HCT116 (cell line): ENCODE measurements at regions not wholly inside any gene's neighbourhood (a gene's known extent, or its start where the extent isn't known, plus 50 kb on each side); places are given as distances from the start of the nearest gene placed in this dataset.

Experiments used
- ATAC-seq: fragments of 200-7000 bp; cut with Tn5 transposase; 2 replicates; pipeline ENCODE4 v1.9.1; 2020; ENCODE audit warnings: mild to moderate bottlenecking, moderate library complexity
- BruUV-seq: library from RNA; stranded (reverse); fragments of 400-500 nt; replicated peaks from 2 replicates; lab custom pipeline; 2021; lab: Mats Ljungman, UMichigan
- CTCF ChIA-PET: fragments of 300-600 bp; sonication (Branson Sonifier 250); formaldehyde crosslinking; loops from one replicate; lab custom pipeline; 2021; ENCODE audit warnings: antibody characterized with exemption; lab: Charles Lee
- POLR2A ChIA-PET: fragments of 300-600, 350-600 bp; sonication (Branson Sonifier 250); formaldehyde crosslinking; loops from one replicate; lab custom pipeline; 2021; ENCODE audit warnings: antibody characterized with exemption; lab: Charles Lee
- RAD21 ChIA-PET, 2 experiments: fragments of 300-600 bp; sonication (Branson Sonifier 250); formaldehyde crosslinking; loops; one replicate each; lab custom pipeline; 2023; ENCODE audit warnings: low total read pairs in 2 of 2; ENCODE audit not compliant: uncharacterized antibody in 2 of 2, unreplicated experiment in 2 of 2, low non-redundant PET in 1 of 2; lab: Charles Lee
- DNase-seq: peaks from one replicate; pipeline ENCODE4 v3.0.0-alpha.2; 2010; ENCODE audit warnings: low read depth, low spot score
- H2AFZ ChIP-seq: fragments of 200-600 bp; shearing (Covaris generic), sonication (generic); 2 replicates; pipeline ENCODE4 v1.6.1; 2017; ENCODE audit warnings: low read depth, mixed run types, mixed read lengths, antibody characterized with exemption, low read length; ENCODE audit not compliant: poor library complexity, severe bottlenecking
- H3K27ac ChIP-seq: 2 replicates; pipeline ENCODE4 v1.5.1; 2012; ENCODE audit warnings: low read depth, low read length
- H3K27me3 ChIP-seq: fragments of 200-600 bp; sonication (generic); 2 replicates; pipeline ENCODE4 v1.6.1; 2016; ENCODE audit warnings: mixed run types, low read length, mixed read lengths; ENCODE audit not compliant: insufficient read depth
- H3K36me3 ChIP-seq, 2 experiments: fragments of 200-500 bp in 1 of 2; fragments of 200-600 bp in 1 of 2; sonication (Bioruptor generic) in 1 of 2; sonication (generic) in 1 of 2; 2 replicates each; pipeline versions ENCODE4 v1.5.1 to v1.6.1; 2014 to 2016; ENCODE audit warnings: low read length in 2 of 2, inconsistent platforms in 1 of 2, mixed read lengths in 1 of 2, mixed run types in 1 of 2; ENCODE audit not compliant: insufficient read depth in 2 of 2, control insufficient read depth in 1 of 2
- H3K4me1 ChIP-seq, 2 experiments: fragments of 200-600 bp in 1 of 2; sonication (generic) in 1 of 2; 2 replicates each; pipeline versions ENCODE4 v1.5.1 to v1.6.1; 2012 to 2017; ENCODE audit warnings: low read length in 2 of 2, inconsistent platforms in 1 of 2, mild to moderate bottlenecking in 1 of 2, mixed read lengths in 1 of 2, mixed run types in 1 of 2, moderate library complexity in 1 of 2; ENCODE audit not compliant: insufficient read depth in 2 of 2, control insufficient read depth in 1 of 2
- H3K4me2 ChIP-seq: fragments of 200-600 bp; sonication (generic); 2 replicates; pipeline ENCODE4 v1.6.1; 2017; ENCODE audit warnings: mixed run types, low read length, mixed read lengths
- H3K4me3 ChIP-seq, 2 experiments: fragments of 200-600 bp in 1 of 2; sonication (generic) in 1 of 2; replicated peaks in 1 of 2; 2 replicates each; pipeline ENCODE4 v1.5.1; 2011 to 2016; ENCODE audit warnings: low read length in 2 of 2, control low read depth in 1 of 2, low read depth in 1 of 2, mild to moderate bottlenecking in 1 of 2, mixed read lengths in 1 of 2, mixed run types in 1 of 2
- H3K79me2 ChIP-seq: fragments of 200-600 bp; sonication (generic); 2 replicates; pipeline ENCODE4 v1.6.1; 2017; ENCODE audit warnings: mild to moderate bottlenecking, mixed run types, low read length, moderate library complexity, mixed read lengths; ENCODE audit not compliant: insufficient read depth
- H3K9ac ChIP-seq: fragments of 200-600 bp; sonication (generic); 2 replicates; pipeline ENCODE4 v1.6.1; 2016; ENCODE audit warnings: low read length, mixed read lengths
- H3K9me2 ChIP-seq: fragments of 200-600 bp; sonication (generic), shearing (Covaris generic); 2 replicates; pipeline ENCODE4 v1.6.1; 2017; ENCODE audit warnings: mixed run types, mild to moderate bottlenecking, moderate library complexity; ENCODE audit not compliant: insufficient read depth
- H3K9me3 ChIP-seq, 2 experiments: fragments of 200-500 bp in 1 of 2; fragments of 200-600 bp in 1 of 2; sonication (Bioruptor generic) in 1 of 2; sonication (generic) in 1 of 2; 2 replicates each; pipeline ENCODE4 v1.6.1; 2014 to 2017; ENCODE audit warnings: low read length in 2 of 2, mixed read lengths in 2 of 2, inconsistent platforms in 1 of 2, low read depth in 1 of 2, mild to moderate bottlenecking in 1 of 2, mixed run types in 1 of 2, moderate library complexity in 1 of 2; ENCODE audit not compliant: control insufficient read depth in 1 of 2, insufficient read depth in 1 of 2
- H4K20me1 ChIP-seq: fragments of 200-600 bp; sonication (generic), shearing (Covaris generic); 2 replicates; pipeline ENCODE4 v1.6.1; 2017; ENCODE audit warnings: mixed run types, mild to moderate bottlenecking, moderate library complexity; ENCODE audit not compliant: insufficient read depth
- CEBPB ChIP-seq: IDR thresholded peaks from 2 replicates; pipeline ENCODE4 v1.6.1; 2012; ENCODE audit warnings: low read depth
- CTCF ChIP-seq, 3 experiments: fragments of 200-600 bp in 1 of 3; sonication (generic) in 1 of 3; IDR thresholded peaks in 2 of 3; conservative IDR thresholded peaks in 1 of 3; 2 replicates each; pipeline ENCODE4 v1.5.1; 2012 to 2017; ENCODE audit warnings: low read depth in 2 of 3, low read length in 2 of 3, antibody characterized with exemption in 1 of 3, borderline replicate concordance in 1 of 3, control low read depth in 1 of 3, mild to moderate bottlenecking in 1 of 3, mixed read lengths in 1 of 3, mixed run types in 1 of 3, moderate library complexity in 1 of 3; ENCODE audit not compliant: insufficient read depth in 1 of 3
- EGR1 ChIP-seq: IDR thresholded peaks from 2 replicates; pipeline ENCODE4 v1.6.1; 2012; ENCODE audit warnings: low read depth
- EZH2 ChIP-seq: fragments of 200-600 bp; sonication (generic); IDR thresholded peaks from 2 replicates; pipeline ENCODE4 v1.6.1; 2017; ENCODE audit warnings: antibody characterized with exemption, mixed run types
- FOSL1 ChIP-seq: IDR thresholded peaks from 2 replicates; pipeline ENCODE4 v1.6.1; 2012; ENCODE audit warnings: low read depth
- MAX ChIP-seq: IDR thresholded peaks from 2 replicates; pipeline ENCODE4 v1.6.1; 2012
- POLR2A ChIP-seq: IDR thresholded peaks from 2 replicates; pipeline ENCODE4 v1.7.0; 2011; ENCODE audit warnings: borderline replicate concordance; ENCODE audit not compliant: insufficient read depth, insufficient read length; ENCODE audit errors: extremely low read depth
- POLR2AphosphoS5 ChIP-seq: IDR thresholded peaks from 2 replicates; pipeline ENCODE4 v1.6.1; 2011; ENCODE audit warnings: mild to moderate bottlenecking, low read depth, low read length, moderate library complexity
- SP1 ChIP-seq: IDR thresholded peaks from 2 replicates; pipeline ENCODE4 v1.6.1; 2012; ENCODE audit warnings: low read depth
- SRF ChIP-seq: IDR thresholded peaks from 2 replicates; pipeline ENCODE4 v1.6.1; 2012; ENCODE audit warnings: low read depth
- TCF7L2 ChIP-seq: IDR thresholded peaks from 2 replicates; pipeline ENCODE4 v1.7.0; 2011; ENCODE audit warnings: borderline replicate concordance, inconsistent platforms; ENCODE audit not compliant: insufficient read depth, insufficient read length; ENCODE audit errors: extremely low read depth
- ZBTB33 ChIP-seq: IDR thresholded peaks from 2 replicates; pipeline ENCODE4 v1.6.1; 2011; ENCODE audit warnings: mild to moderate bottlenecking, low read length, moderate library complexity; ENCODE audit not compliant: insufficient replicate concordance; ENCODE audit errors: extremely low read depth
- ZFX ChIP-seq: fragments of 450-650 bp; IDR thresholded peaks from 2 replicates; pipeline ENCODE4 v1.6.1; 2017
- ZNF274 ChIP-seq: fragments of 200-500 bp; sonication (Bioruptor generic); IDR thresholded peaks from 2 replicates; pipeline ENCODE4 v1.6.1; 2014; ENCODE audit warnings: mild to moderate bottlenecking, low read depth, low read length, inconsistent platforms
- intact Hi-C: fragments of 100-400 bp; cut with micrococcal nuclease; formaldehyde crosslinking; loops from 2 replicates; pipeline ENCODE4 v1.10.0; 2022

GRCh38 chr5:14082973-14083372 lies 60.2 kb upstream of the TRIO start:
- H3K36me3 ChIP-seq: no peaks in the 10 kb centered on the region
- no peaks in the 10 kb centered on the region for H3K9me2 ChIP-seq
- DNase-seq (no peak), ATAC-seq (no peak)
- TF ChIP-seq EZH2 (no peak), EGR1 (no peak)
- no peak overlapping the region for H3K4me3 ChIP-seq
- POLR2A ChIA-PET: no interaction called here
- no peaks in the 10 kb centered on the region for H3K27me3 ChIP-seq
- intact Hi-C loops: no loop called here
- BruUV-seq: no TSS peak
- RAD21 ChIA-PET: no interaction called here
- no peaks in the 10 kb centered on the region for H3K4me1 ChIP-seq
- H3K9ac ChIP-seq: no peak overlapping the region
- no peak overlapping the region for H2AFZ ChIP-seq
- CTCF ChIA-PET: no interaction called here
- no peaks in the 10 kb centered on the region for H3K79me2 ChIP-seq
- H3K27ac ChIP-seq: no peak overlapping the region
- H4K20me1 ChIP-seq: no peaks in the 10 kb centered on the region
- no peaks in the 10 kb centered on the region; a peak in 1 of 4 replicates for H3K9me3 ChIP-seq
- H3K4me2 ChIP-seq: no peak overlapping the region

GRCh38 chr5:14082523-14082922 lies 60.6 kb upstream of the TRIO start:
- POLR2A ChIA-PET: no interaction called here
- ATAC-seq: no peak
- BruUV-seq: no TSS peak

More at GRCh38 chr5:14082523-14082922, 60.6 kb upstream of the TRIO start:
- Histone ChIP-seq H4K20me1 (no peaks in the 10 kb centered on the region), H3K36me3 (no peaks in the 10 kb centered on the region), H3K4me1 (no peaks in the 10 kb centered on the region), H3K4me3 (no peak overlapping the region), H3K9ac (no peak overlapping the region), H3K27ac (no peak overlapping the region)
- TF ChIP-seq TCF7L2 (no peak), ZNF274 (no peak), POLR2A (no peak), CTCF (IDR thresholded peaks at IDR 0.05 in 2 of 3, conservative IDR thresholded peaks at IDR 0.05 in 1 of 3; ENCODE audit: borderline replicate concordance in 1 of 3, insufficient read depth in 1 of 3, low read depth in 2 of 3, low read length in 2 of 3) (no peak), CEBPB (no peak), FOSL1 (no peak), POLR2AphosphoS5 (no peak), ZBTB33 (no peak), ZFX (no peak), MAX (no peak), SRF (no peak), SP1 (no peak)
- TF ChIP-seq, all 23 proteins: peak for 0
- intact Hi-C loops: no loop called here
- Histone ChIP-seq H3K4me2 (no peak overlapping the region), H3K27me3 (no peaks in the 10 kb centered on the region), H2AFZ (no peak overlapping the region), H3K79me2 (no peaks in the 10 kb centered on the region), H3K9me2 (no peaks in the 10 kb centered on the region), H3K9me3 (no peaks in the 10 kb centered on the region; a peak in 1 of 4 replicates)
- CTCF ChIA-PET: no interaction called here
- RAD21 ChIA-PET: no interaction called here
- no peak for DNase-seq
